ES-I3 (cell line): ENCODE measurements at regions not wholly inside any gene's neighbourhood (a gene's known extent, or its start where the extent isn't known, plus 50 kb on each side); places are given as distances from the start of the nearest gene placed in this dataset.
"Not testable (repeated sequence)": the region's sequence is repeated elsewhere in the genome, so short reads cannot be mapped to it uniquely, and the experiment has no call there.

Experiments
- H3K36me3 ChIP-seq: 2 replicates; pipeline ENCODE4 v1.6.1; 2013; ENCODE audit warnings: mild to moderate bottlenecking, low read length, control low read depth, moderate library complexity; ENCODE audit not compliant: insufficient read depth
- H3K4me1 ChIP-seq: 2 replicates; pipeline ENCODE4 v1.6.1; 2013; ENCODE audit warnings: mild to moderate bottlenecking, control low read depth, low read length; ENCODE audit not compliant: insufficient read depth
- H3K9ac ChIP-seq: 2 replicates; pipeline ENCODE4 v1.6.1; 2013; ENCODE audit warnings: low read depth, mild to moderate bottlenecking, low read length, moderate library complexity
- H3K9me3 ChIP-seq: 2 replicates; pipeline ENCODE4 v1.6.1; 2013; ENCODE audit warnings: mild to moderate bottlenecking, low read length, moderate library complexity; ENCODE audit not compliant: control insufficient read depth, insufficient read depth

DNA sequence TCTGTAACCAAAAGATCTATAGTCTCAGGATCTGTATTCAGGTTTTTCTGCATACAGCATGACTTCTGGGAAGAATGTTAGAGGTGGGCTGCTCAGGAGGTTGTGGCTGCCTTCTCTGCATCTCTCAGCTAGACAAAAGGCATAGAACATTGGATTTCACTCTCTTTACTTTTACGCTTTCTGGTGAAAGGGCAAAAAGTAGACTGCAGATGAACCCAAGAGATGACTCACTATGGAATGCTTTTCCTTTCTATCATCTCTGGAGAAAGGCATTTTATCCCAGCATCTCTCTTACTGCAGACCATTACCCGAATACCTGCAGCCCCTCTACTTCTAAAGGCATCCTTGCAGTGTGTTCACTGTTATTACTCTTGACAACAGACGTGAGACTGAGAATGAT, 222.2 kb downstream of the WNT5A start:
- Histone ChIP-seq H3K9ac (no peak overlapping the region), H3K36me3 (no peaks in the 10 kb centered on the region), H3K4me1 (no peaks in the 10 kb centered on the region), H3K9me3 (no peaks in the 10 kb centered on the region)

DNA sequence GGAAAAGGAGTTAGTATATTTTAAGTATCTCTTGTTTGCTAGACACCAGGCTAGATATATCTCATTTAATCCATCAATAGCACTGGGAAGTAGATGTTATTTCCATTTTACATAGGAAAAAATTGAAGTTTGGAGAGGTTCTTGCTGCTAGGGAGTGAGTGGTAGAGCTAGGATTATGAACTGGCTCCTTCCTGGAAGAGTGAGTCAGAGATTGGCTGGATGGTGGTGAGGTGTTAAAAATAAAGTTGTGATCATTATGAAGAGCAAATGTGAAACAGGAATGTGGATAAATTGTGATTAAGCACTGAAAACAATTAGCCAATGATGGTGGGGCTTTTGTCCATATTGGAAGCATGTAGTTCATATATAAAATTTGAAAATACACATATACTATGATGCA, 234.2 kb downstream of the WNT5A start:
- peaks cover 7% of the 10 kb centered on the region for H3K9me3 ChIP-seq
- no peaks in the 10 kb centered on the region for H3K4me1 ChIP-seq
- H3K36me3 ChIP-seq, result no peaks in the 10 kb centered on the region
- H3K9ac ChIP-seq, result no peak overlapping the region

DNA sequence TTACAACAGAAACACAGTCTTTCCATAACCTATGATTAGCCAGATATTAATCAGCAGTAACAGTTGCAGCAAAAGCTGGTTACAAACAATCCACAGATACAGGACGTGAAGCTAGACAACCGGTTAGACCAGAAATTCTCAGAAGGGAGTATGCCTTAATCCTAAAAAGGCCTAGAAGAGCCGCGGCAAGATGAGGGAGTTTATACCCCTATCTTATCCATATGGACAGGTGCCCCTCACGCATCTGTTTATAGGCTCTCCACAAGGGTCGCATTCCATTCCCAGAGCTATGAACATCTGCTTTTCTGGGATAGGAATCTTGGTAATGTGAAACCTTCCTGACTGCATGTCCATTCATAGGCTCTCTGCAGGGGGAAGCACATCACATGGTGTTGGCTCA, 237.9 kb downstream of the WNT5A start:
- H3K36me3 ChIP-seq, H3K9ac ChIP-seq, H3K4me1 ChIP-seq, H3K9me3 ChIP-seq: not testable (repeated sequence)

DNA sequence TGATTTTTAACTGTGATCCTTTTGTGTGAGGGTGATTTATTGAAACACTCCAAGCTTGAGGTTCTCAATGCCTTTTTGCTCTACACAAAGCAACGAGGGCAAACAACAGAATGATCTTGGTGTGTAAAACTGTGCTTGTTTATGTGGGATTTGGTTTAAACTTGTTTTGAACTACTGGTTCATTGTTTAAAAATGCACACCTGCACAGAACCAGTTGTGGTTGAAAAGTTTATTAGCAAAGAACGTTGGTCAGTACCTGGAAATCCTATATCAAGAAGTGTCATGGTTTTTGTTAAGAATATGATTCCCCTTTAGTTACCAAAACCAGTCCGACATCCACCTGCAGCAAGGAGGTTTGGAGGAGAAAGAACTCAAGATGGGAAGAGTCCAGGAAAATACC, 239.4 kb downstream of the WNT5A start:
- H3K9me3 ChIP-seq, result peaks cover 7% of the 10 kb centered on the region
- H3K9ac ChIP-seq, result no peak overlapping the region

DNA sequence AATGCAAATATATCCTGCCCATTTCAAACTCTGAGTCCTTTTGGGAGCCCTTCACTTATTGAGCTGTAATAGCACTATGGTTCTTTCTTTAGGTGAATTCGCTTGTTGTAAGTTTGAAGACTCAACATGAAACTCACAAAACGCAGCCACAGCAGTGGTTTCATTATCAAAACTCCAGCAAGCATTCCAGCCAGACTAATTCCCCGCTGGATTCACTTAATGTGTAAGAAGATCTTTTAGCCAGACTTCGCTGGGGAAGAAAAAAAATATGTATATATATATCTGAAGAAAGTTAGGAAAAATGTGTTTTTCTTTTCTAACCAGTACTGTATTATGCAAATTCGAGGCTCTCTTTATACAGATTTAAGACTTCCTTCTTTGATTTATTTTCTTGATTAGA, 241.1 kb downstream of the WNT5A start:
- Histone ChIP-seq H3K9me3 (peaks cover 7% of the 10 kb centered on the region), H3K9ac (no peak overlapping the region), H3K36me3 (no peaks in the 10 kb centered on the region), H3K4me1 (peaks cover 4% of the 10 kb centered on the region; the same call in 1 of the 2 replicates)

More for the DNA sequence above, 239.4 kb downstream of the WNT5A start:
- Histone ChIP-seq H3K36me3 (no peaks in the 10 kb centered on the region), H3K4me1 (peaks cover 4% of the 10 kb centered on the region; the same call in 1 of the 2 replicates)

DNA sequence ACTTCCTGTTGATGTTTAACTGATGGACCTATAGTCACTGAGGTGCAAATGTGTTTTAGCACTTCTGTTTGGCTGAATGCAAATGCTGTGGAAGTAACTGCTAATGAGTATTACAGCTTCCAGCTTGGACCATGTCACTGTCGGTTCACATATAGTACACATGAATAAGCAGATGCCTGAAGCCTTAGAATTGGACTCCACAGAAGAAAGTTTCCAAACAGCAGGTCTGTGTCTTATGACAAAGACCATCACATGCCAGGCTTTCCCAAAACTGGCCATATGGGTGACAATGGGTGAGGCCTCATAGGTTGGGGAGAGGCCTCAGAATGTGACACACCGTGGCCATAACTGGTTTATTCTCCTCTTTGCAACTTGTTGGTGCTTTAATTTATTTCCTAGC, 241.8 kb downstream of the WNT5A start:
- Histone ChIP-seq H3K9ac (no peak overlapping the region), H3K4me1 (peaks cover 4% of the 10 kb centered on the region; the same call in 1 of the 2 replicates), H3K9me3 (peaks cover 7% of the 10 kb centered on the region), H3K36me3 (no peaks in the 10 kb centered on the region)

DNA sequence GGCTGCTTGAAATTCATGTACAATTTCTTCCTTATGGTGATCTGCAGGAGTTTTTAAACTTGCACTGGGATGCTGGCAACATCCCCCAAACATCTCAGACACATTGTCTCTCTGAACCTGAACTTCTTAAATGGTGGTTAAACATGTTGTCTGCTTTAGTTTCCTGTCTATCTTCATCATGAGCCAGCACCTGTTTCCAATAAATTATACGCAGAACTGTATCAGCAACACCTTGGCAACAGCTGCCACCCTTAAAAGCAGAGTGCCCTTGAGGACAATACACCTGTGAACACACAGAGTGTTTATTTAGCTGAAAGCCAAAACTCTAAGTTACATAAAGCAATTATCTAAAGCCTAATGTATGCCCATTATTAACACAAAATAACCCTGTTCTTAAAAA, 242.9 kb downstream of the WNT5A start:
- no peak overlapping the region for H3K9ac ChIP-seq
- no peaks in the 10 kb centered on the region for H3K36me3 ChIP-seq
- H3K9me3 ChIP-seq, result peaks cover 6% of the 10 kb centered on the region
- H3K4me1 ChIP-seq, result peaks cover 4% of the 10 kb centered on the region; the same call in 1 of the 2 replicates

DNA sequence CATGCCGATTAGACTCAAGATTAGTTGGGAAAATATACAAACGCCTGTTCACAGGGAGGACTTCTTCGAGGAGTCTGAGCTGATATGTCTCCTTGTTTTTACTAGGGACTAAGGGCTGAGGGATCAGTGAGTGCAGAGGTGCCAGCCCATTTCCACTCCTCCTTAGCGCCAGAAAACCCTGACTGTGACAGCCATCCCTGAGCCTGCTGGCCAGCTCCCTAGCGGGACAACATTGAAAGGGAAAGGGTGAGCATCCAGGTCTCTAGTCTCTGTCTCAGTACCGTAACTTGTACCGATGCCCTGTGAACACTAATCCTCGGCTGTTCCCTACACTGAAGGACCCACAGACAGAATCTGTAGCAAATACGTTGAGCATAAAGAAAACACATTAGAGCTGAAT, 243.4 kb downstream of the WNT5A start:
- Histone ChIP-seq H3K9me3 (peaks cover 2% of the 10 kb centered on the region; the same call in 1 of the 2 replicates), H3K36me3 (no peaks in the 10 kb centered on the region), H3K9ac (no peak overlapping the region), H3K4me1 (peaks cover 4% of the 10 kb centered on the region; the same call in 1 of the 2 replicates)

DNA sequence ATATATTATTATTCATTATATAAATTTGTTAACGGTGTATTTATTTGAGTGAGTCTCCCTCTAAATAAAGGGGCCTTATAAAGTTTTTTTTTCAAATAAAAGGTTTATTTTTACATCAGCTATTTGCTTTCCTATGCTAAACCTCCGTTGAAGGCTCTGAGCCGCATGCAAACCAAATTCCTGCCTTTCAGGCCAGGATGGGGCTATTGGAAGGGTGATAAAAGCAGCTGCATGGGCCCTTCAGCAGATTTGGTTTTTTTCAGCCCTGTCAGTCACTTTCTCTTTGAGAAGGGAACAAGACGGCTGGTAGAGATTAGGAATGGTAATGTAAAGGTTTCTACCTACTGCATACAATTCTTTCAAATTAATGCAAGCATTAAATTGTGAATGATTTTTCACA, 244.2 kb downstream of the WNT5A start:
- H3K36me3 ChIP-seq, result no peaks in the 10 kb centered on the region

DNA sequence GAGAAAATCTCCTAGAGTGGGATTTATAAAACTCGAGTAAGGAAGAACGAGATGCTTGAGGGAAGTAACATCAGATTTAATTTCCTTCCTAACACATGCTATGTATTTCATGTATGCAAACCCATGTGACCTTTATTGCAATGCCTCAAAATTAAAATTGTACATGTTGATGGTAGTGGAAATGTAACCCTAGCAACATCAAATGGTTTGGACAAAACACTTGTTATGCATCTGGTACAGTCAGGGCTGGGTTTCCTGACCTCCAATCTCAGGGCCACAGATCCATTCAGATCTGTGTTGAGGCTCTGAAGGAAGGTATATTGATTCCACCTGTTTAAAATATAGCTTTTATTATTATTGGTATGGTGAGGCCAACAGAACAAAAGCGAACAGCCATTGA, 246.0 kb downstream of the WNT5A start:
- H3K4me1 ChIP-seq, result peaks cover 4% of the 10 kb centered on the region; the same call in 1 of the 2 replicates
- H3K9me3 ChIP-seq, result no peaks in the 10 kb centered on the region
- H3K36me3 ChIP-seq, result no peaks in the 10 kb centered on the region
- no peak overlapping the region for H3K9ac ChIP-seq

More for the DNA sequence above, 244.2 kb downstream of the WNT5A start:
- H3K4me1 ChIP-seq, result peaks cover 4% of the 10 kb centered on the region; the same call in 1 of the 2 replicates
- no peak overlapping the region for H3K9ac ChIP-seq
- no peaks in the 10 kb centered on the region for H3K9me3 ChIP-seq

DNA sequence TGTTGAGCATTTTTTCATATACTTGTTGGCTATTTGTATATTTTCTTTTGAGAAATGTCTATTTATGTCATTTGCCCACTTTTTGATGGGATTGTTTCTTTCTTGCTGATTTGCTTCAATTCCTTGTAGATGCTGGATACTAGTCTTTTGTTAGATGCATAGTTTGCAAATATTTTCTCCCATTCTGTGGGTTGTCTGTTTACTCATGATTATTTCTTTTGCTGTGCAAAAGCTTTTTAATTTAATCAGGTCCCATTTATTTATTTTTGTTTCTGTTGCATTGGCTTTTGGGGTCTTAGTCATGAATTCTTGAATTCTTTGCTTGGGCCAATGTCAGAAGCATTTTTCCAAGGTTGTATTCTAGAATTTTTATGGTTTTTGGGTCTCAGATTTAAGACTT, 251.7 kb downstream of the WNT5A start:
- H3K9ac ChIP-seq, result no peak overlapping the region
- H3K36me3 ChIP-seq, result no peaks in the 10 kb centered on the region
- no peaks in the 10 kb centered on the region for H3K4me1 ChIP-seq
- no peaks in the 10 kb centered on the region for H3K9me3 ChIP-seq

DNA sequence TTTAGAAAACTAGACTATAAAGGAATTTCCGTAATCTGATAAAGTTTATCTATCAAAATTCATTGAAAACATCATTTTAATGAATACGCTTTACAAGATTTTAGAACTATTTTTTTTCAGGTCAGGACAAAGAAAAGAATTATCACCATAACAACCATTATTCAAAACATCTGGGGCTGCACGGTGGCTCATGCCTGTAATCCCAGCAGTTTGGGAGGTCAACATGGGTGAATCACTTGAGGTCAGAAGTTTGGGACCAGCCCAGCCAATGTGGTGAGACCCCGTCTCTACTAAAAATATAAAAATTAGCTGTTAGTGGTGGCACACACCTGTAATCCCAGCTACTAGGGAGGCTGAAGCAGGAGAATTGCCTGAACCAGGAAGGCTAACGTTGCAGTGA, 260.4 kb downstream of the WNT5A start:
- Histone ChIP-seq H3K36me3 (no peaks in the 10 kb centered on the region), H3K4me1 (no peaks in the 10 kb centered on the region), H3K9ac (no peak overlapping the region), H3K9me3 (no peaks in the 10 kb centered on the region)

DNA sequence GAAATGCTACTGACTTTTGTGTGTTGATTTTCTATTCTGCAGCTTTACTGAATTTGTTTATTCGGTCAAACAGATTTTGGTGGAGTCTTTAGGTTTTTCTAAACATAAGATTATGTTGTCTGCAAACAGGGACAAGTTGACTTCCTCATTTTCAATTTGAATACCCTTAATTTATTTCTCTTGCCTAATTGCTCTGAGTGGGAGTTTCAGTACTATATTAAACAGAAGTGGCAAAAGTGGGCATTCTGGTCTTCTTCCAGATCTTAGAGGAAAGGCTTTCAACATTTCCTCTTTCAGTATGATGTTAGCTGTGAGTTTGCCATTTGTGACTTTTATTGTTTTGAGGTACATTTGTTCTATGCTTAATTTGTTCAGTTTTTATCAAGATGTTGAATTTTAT, 268.5 kb downstream of the WNT5A start:
- no peak overlapping the region for H3K9ac ChIP-seq
- no peaks in the 10 kb centered on the region for H3K4me1 ChIP-seq
- no peaks in the 10 kb centered on the region for H3K36me3 ChIP-seq
- no peaks in the 10 kb centered on the region for H3K9me3 ChIP-seq

DNA sequence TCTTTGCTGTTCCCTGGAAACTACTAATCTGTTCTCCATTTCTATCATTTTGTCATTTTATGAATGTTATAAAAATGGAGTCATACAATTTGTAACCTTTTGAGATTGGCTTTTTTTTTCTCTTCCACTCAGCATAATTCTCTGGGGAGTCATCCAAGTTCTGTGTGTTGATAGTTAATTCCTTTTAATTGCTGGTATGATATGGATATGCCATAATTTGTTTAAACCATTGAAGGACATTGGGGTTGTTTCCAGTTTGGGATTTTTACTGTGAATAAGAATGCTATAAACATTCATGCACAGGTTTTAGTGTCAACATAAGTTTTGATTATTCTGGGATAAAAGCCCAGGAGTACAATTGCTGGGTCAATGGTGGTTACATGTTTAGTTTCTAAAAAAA, 279.4 kb downstream of the WNT5A start:
- no peaks in the 10 kb centered on the region for H3K36me3 ChIP-seq
- no peak overlapping the region for H3K9ac ChIP-seq
- H3K4me1 ChIP-seq, result peaks cover 12% of the 10 kb centered on the region
- H3K9me3 ChIP-seq, result no peaks in the 10 kb centered on the region

DNA sequence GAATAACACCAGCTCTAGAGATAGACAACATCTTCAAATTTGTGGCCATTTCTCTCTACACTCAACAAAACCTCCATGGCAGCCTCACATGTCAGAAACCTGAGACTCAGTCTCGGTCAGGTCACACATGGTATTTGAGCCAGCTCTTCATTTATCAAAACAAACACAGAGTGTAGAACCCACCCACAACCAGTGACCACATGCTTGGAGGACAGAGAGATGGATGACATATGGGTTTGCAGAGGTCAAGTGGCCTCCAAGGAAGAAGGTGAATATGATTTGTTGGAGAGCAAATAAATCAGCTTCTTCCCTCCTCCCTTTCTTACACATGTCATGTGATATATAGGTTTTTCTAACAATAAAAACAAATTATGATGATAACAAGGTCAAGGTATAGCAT, 278.1 kb upstream of the LRTM1 start:
- H3K9ac ChIP-seq, result no peak overlapping the region

DNA sequence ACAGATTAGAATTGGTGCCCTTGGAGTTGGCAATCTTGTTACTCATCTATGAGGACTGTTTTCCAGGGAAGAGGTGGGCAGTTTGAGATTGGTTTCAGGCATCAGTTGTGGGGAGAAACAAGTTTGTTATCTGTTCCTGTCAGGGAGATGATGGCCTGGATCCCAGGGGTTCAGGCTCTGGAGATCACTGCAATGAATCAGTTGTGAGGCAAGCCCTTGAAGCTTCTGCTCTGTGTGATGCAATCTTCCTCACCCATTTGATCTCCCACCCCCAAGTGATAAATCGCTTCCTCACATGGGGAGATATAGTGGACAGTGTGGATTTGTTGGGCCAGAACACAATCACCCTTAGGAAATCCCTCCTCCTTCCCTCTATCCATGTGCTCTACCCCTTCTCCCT, 276.6 kb upstream of the LRTM1 start:
- Histone ChIP-seq H3K9me3 (no peaks in the 10 kb centered on the region), H3K4me1 (peaks cover 31% of the 10 kb centered on the region), H3K36me3 (no peaks in the 10 kb centered on the region), H3K9ac (no peak overlapping the region)

More for the DNA sequence above, 278.1 kb upstream of the LRTM1 start:
- H3K36me3 ChIP-seq, result no peaks in the 10 kb centered on the region
- H3K9me3 ChIP-seq, result no peaks in the 10 kb centered on the region
- peaks cover 24% of the 10 kb centered on the region for H3K4me1 ChIP-seq
